ENCODE measurements at regions not wholly inside any gene's neighbourhood (a gene's known extent, or its start where the extent isn't known, plus 50 kb on each side); places are given as distances from the start of the nearest gene placed in this dataset.

- no peak for TF ChIP-seq CTCF (IDR thresholded peaks at IDR 0.05; ENCODE audit: low read depth, low read length)
- no peak for DNase-seq (ENCODE audit: low read depth in 2 of 2)
- H3K4me3 ChIP-seq (replicated peaks in 1 of 2; ENCODE audit: low read depth in 2 of 2, low read length in 2 of 2) = no peak overlapping the region
Measured at GRCh38 chr11:70790671-70791300, 392.5 kb downstream of the CTTN start.

- no peak for DNase-seq (ENCODE audit: low read depth in 2 of 2)
- no peak overlapping the region for H3K4me3 ChIP-seq (replicated peaks in 1 of 2; ENCODE audit: low read depth in 2 of 2, low read length in 2 of 2)
- no peak for TF ChIP-seq CTCF (IDR thresholded peaks at IDR 0.05; ENCODE audit: low read depth, low read length)
Measured at GRCh38 chr11:70796648-70797227, 398.4 kb downstream of the CTTN start.

DNA sequence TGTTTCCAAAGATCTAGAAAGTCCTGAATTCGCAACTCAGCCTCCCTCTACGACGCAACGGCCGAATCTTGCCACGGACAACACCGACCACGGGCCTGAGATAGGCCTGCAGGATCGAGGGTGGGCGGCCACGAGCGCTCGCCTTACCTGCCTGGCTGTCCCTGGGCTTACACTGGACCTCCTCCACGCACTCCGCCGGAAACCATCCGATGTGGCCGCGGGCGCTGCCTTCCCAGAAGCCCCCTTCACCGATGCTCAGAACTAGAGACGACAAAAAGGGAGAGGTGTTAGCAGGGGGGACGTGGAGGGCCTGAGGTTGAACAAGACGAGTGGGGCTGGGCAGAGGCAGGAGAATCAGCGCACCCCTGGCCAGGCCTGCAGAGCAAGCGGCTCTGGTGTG lies 400.0 kb downstream of the CTTN start:
- H3K4me3 ChIP-seq (replicated peaks in 1 of 2; ENCODE audit: low read depth in 2 of 2, low read length in 2 of 2) = no peak overlapping the region
- no peak for TF ChIP-seq CTCF (IDR thresholded peaks at IDR 0.05; ENCODE audit: low read depth, low read length)
- no peak for DNase-seq (ENCODE audit: low read depth in 2 of 2)

DNA sequence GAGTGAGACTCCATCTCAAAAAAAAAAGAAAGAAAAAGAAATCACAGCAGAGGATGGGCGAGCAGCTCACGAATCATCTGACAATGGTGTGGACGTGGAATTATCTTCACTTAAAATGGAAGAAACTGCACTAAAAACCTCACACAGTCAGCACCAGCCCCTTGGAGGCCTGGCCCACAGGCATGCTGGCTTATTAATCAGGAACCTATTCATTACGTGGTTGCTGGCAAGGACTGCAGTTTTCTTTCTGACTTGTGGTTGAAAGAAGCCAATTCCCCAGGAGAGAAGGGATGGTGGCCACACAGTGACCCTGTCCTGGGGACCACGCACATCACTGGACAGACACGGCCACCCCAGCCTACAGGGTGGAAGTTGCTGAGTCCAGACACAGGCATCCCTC lies 401.1 kb downstream of the CTTN start:
- no peak for TF ChIP-seq CTCF (IDR thresholded peaks at IDR 0.05; ENCODE audit: low read depth, low read length)
- peak; percentile 13 to 15 for DNase-seq (ENCODE audit: low read depth in 2 of 2)
- H3K4me3 ChIP-seq (replicated peaks in 1 of 2; ENCODE audit: low read depth in 2 of 2, low read length in 2 of 2) = no peak overlapping the region

GRCh38 chr11:70802185-70802584 lies 403.9 kb downstream of the CTTN start:
- TF ChIP-seq CTCF (IDR thresholded peaks at IDR 0.05; ENCODE audit: low read depth, low read length) = no peak
- DNase-seq (ENCODE audit: low read depth in 2 of 2) = no peak
- H3K4me3 ChIP-seq (replicated peaks in 1 of 2; ENCODE audit: low read depth in 2 of 2, low read length in 2 of 2) = no peak overlapping the region

DNA sequence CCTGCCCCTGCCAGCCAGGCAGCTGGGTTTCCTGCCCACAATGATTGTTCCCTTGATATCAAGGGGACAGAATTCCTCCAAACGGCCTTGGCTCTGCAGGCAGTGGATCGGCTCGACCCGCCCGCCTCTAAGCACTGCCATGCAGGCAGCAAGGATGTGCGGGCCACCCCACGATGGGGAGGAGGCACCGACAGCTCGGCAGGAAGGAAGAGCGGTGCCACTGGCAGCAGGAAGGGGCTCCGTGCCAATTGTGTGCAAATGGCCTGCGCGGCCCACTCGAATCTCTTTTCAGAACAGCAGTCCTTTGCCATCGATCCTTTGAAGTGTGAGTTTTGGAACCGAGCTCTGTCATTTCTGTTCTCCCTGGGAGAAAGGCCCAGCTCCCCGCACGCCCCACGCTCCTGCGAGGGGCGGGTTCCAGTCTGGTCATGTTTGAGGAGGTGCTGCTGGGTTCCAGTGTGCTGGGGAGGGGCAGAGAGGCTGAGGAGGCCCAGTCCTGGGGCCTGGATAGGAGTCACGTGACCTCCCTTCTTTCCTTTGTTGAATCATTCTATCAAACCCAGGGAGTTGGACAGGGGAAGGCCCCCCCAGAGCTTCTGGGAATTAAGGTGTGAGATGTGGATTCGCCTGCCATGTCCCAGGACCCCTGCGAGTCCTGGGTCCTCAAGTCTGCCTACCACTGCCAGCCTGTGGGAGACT lies 406.0 kb downstream of the CTTN start:
- DNase-seq (ENCODE audit: low read depth in 2 of 2) = no peak
- TF ChIP-seq CTCF (IDR thresholded peaks at IDR 0.05; ENCODE audit: low read depth, low read length) = no peak
- no peak overlapping the region for H3K4me3 ChIP-seq (replicated peaks in 1 of 2; ENCODE audit: low read depth in 2 of 2, low read length in 2 of 2)

Data from cardiac fibroblast (primary cell).